NB4 (cell line): ENCODE measurements at regions not wholly inside any gene's neighbourhood (a gene's known extent, or its start where the extent isn't known, plus 50 kb on each side); places are given as distances from the start of the nearest gene placed in this dataset.

Source experiments
- CTCF ChIP-seq: IDR thresholded peaks from one replicate; pipeline ENCODE4 v1.5.1; 2012; ENCODE audit warnings: low read depth, low read length
- MAX ChIP-seq: IDR thresholded peaks from 2 replicates; pipeline ENCODE4 v1.6.1; 2011; ENCODE audit warnings: low read depth, low read length
- MYC ChIP-seq: IDR thresholded peaks from 2 replicates; pipeline ENCODE4 v1.6.1; 2011; ENCODE audit warnings: low read depth, low read length
- POLR2A ChIP-seq: IDR thresholded peaks from 2 replicates; pipeline ENCODE4 v1.6.1; 2011; ENCODE audit warnings: mild to moderate bottlenecking; ENCODE audit not compliant: insufficient read length; ENCODE audit errors: extremely low read depth

GRCh38 chr15:95501865-95502264 is 828.6 kb upstream of the NR2F2 start:
- TF ChIP-seq CTCF (no peak), POLR2A (no peak), MYC (no peak), MAX (no peak)
